ENCODE measurements at regions not wholly inside any gene's neighbourhood (a gene's known extent, or its start where the extent isn't known, plus 50 kb on each side); places are given as distances from the start of the nearest gene placed in this dataset.

GRCh38 chr7:108735814-108736213 lies 166.1 kb downstream of the DNAJB9 start:
- TF ChIP-seq, protein P1, sequence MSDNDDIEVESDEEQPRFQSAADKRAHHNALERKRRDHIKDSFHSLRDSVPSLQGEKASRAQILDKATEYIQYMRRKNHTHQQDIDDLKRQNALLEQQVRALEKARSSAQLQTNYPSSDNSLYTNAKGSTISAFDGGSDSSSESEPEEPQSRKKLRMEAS (IDR thresholded peaks at IDR 0.05): no peak
- no peak for TF ChIP-seq CTCF (IDR thresholded peaks at IDR 0.05; ENCODE audit: low read depth, low read length, missing input control)
- TF ChIP-seq ATF3 (IDR thresholded peaks at IDR 0.05): no peak
- TF ChIP-seq TAF1 (conservative IDR thresholded peaks at IDR 0.05): no peak
- no peak for TF ChIP-seq SP1 (IDR thresholded peaks at IDR 0.05)
- no peak for TF ChIP-seq RAD21 (IDR thresholded peaks at IDR 0.05)
- no peak for TF ChIP-seq GABPA (IDR thresholded peaks at IDR 0.05 in 1 of 2, conservative IDR thresholded peaks at IDR 0.05 in 1 of 2)
- TF ChIP-seq, protein P2, sequence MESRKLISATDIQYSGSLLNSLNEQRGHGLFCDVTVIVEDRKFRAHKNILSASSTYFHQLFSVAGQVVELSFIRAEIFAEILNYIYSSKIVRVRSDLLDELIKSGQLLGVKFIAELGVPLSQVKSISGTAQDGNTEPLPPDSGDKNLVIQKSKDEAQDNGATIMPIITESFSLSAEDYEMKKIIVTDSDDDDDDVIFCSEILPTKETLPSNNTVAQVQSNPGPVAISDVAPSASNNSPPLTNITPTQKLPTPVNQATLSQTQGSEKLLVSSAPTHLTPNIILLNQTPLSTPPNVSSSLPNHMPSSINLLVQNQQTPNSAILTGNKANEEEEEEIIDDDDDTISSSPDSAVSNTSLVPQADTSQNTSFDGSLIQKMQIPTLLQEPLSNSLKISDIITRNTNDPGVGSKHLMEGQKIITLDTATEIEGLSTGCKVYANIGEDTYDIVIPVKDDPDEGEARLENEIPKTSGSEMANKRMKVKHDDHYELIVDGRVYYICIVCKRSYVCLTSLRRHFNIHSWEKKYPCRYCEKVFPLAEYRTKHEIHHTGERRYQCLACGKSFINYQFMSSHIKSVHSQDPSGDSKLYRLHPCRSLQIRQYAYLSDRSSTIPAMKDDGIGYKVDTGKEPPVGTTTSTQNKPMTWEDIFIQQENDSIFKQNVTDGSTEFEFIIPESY (IDR thresholded peaks at IDR 0.05): no peak
- no peak for TF ChIP-seq JUND (IDR thresholded peaks at IDR 0.05)

Measured in liver (tissue), 3 donors.